Cerebellar nuclear complex (tissue), 1 donor: ENCODE measurements at regions not wholly inside any gene's neighbourhood (a gene's known extent, or its start where the extent isn't known, plus 50 kb on each side); places are given as distances from the start of the nearest gene placed in this dataset.

Source experiments
- DNase-seq, 2 experiments: peaks; one replicate each; lab custom pipeline; 2025; lab: John Stamatoyannopoulos, UW

DNA sequence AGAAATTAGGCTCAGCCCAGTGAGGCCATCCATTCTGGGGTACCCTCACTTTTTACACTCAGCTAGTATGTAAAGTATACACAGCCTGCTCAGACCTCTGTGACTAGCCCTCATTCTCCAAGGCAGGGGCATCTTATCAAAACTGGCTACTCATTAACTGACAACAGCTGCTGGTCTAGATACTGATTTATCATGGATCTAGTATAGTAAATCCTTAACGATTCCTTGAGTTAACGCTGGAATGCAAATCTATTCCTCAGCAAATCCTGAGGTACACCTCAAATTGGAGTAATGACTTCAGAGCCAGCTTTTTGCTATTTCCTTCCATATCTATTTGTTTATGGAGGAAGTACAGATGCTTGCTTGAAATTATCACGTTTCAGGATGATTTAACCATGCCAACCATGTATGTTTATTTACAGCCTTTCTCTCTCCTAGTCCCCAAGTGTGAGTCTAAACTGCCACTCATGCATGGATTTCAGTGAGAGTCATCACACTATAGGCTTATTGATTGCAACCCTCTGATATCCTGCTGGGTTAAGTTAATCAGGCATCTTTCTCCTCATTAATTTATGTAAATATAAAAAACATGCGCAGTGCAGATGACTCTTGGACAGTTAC, 70.2 kb upstream of the DOK6 start:
- DNase-seq, result no peak

DNA sequence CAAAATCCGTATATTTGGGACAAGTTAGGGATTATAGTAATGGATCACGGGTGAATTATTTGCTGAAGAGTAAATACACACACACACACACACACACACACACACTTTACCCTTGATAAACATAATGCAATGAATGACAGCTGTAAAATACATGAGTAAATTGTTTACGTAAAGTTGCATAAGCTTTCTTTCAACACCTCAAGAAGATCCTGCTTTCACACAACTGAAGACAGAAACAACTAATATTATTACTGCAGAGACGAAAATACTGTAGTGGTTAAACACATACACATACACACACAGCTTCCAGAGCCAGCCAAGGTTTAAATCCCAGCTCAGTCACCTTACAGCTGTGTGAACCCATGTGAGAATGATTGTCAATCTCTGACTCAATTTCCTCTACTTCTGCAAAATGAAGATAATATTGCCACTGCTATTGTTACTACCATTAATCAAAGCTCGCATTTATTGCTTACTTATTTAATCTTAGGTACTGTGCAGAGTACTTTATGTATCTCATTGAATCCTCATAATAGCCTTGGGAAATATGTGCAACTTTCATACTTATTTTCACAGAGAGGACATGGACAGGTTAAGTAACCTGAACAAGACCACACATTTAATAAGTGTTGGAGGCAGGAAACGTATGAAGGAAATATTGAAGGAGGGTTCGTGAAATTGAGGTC, 50.6 kb upstream of the DOK6 start:
- no peak for DNase-seq
